K562 (cell line): ENCODE measurements at regions not wholly inside any gene's neighbourhood (a gene's known extent, or its start where the extent isn't known, plus 50 kb on each side); places are given as distances from the start of the nearest gene placed in this dataset.

Source experiments
- ATAC-seq: fragments of 200-7000 bp; cut with Tn5 transposase; 3 replicates; pipeline ENCODE4 v1.9.1; 2020; ENCODE audit warnings: moderate library complexity
- BruUV-seq: library from RNA; stranded (reverse); fragments of 400-500 nt; replicated peaks from 2 replicates; lab custom pipeline; 2021; lab: Mats Ljungman, UMichigan
- CTCF ChIA-PET: fragments of 300-600 bp; formaldehyde crosslinking; extraction: SDS; loops from one replicate; lab custom pipeline; 2021; ENCODE audit warnings: low intra/inter-chr PET ratio; lab: Yijun Ruan, JAX
- POLR2A ChIA-PET: fragments of 300-600, 350-650 bp; sonication (Branson Sonifier 250); formaldehyde crosslinking; extraction: SDS; loops from one replicate; lab custom pipeline; 2021; ENCODE audit warnings: antibody characterized with exemption, inconsistent platforms; lab: Yijun Ruan, JAX
- DNase-seq, 4 experiments: peaks; one replicate each; pipeline versions ENCODE4 v3.0.0 to v3.0.0-alpha.2; 2011 to 2018; ENCODE audit warnings: low spot score in 3 of 4, mixed read lengths in 3 of 4; ENCODE audit errors: extremely low read depth in 1 of 4
- FAIRE-seq: peaks from 2 replicates; lab custom pipeline; 2011; peaks lifted over from hg19 to GRCh38; lab: Jason Lieb, UNC
- H2AFZ ChIP-seq: 2 replicates; pipeline ENCODE4 v1.6.0; 2011; ENCODE audit warnings: low read depth, low read length, control low read depth, inconsistent platforms
- H3K27ac ChIP-seq: fragments of 200-600 bp; 3 replicates; pipeline ENCODE4 v1.8.0; 2011; ENCODE audit warnings: low read depth, mild to moderate bottlenecking, control low read depth, inconsistent platforms, low read length, moderate library complexity, mixed read lengths; ENCODE audit errors: extremely low read depth
- H3K27me3 ChIP-seq, 2 experiments: fragments of 300-600 bp in 1 of 2; 2 replicates in 1 of 2; 3 replicates in 1 of 2; pipeline versions ENCODE4 v1.6.0 to v1.8.0; 2011; ENCODE audit warnings: inconsistent platforms in 2 of 2, low read length in 2 of 2, mild to moderate bottlenecking in 1 of 2, mixed read lengths in 1 of 2, moderate library complexity in 1 of 2; ENCODE audit not compliant: control insufficient read depth in 2 of 2, insufficient read depth in 2 of 2
- H3K36me3 ChIP-seq: fragments of 300-600 bp; 3 replicates; pipeline ENCODE4 v1.8.0; 2011; ENCODE audit warnings: mild to moderate bottlenecking, low read length, inconsistent platforms; ENCODE audit not compliant: control insufficient read depth, insufficient read depth
- H3K4me1 ChIP-seq, 2 experiments: fragments of 200-600 bp in 1 of 2; replicated peaks in 1 of 2; 2 replicates in 1 of 2; 3 replicates in 1 of 2; pipeline versions ENCODE4 v1.5.1 to v1.8.0; 2011; ENCODE audit warnings: inconsistent platforms in 2 of 2, low read length in 2 of 2, mild to moderate bottlenecking in 1 of 2, mixed read lengths in 1 of 2, moderate library complexity in 1 of 2; ENCODE audit not compliant: control insufficient read depth in 2 of 2, insufficient read depth in 2 of 2
- H3K4me2 ChIP-seq: 2 replicates; pipeline ENCODE4 v1.6.1; 2011; ENCODE audit warnings: low read length, control low read depth, inconsistent platforms, mixed read lengths; ENCODE audit not compliant: insufficient read depth
- H3K4me3 ChIP-seq: fragments of 200-600 bp; sonication (generic), shearing (Covaris generic); 2 replicates; pipeline ENCODE4 v1.5.1; 2016; ENCODE audit warnings: control low read depth, inconsistent platforms
- H3K79me2 ChIP-seq: fragments of 200-600 bp; 3 replicates; pipeline ENCODE4 v1.8.0; 2011; ENCODE audit warnings: low read length, inconsistent platforms; ENCODE audit not compliant: control insufficient read depth, insufficient read depth
- H3K9ac ChIP-seq, 2 experiments: 2 replicates each; pipeline versions ENCODE4 v1.6.0 to v1.6.1; 2011; ENCODE audit warnings: low read depth in 2 of 2, low read length in 2 of 2, control low read depth in 1 of 2, inconsistent platforms in 1 of 2, mild to moderate bottlenecking in 1 of 2, mixed read lengths in 1 of 2; ENCODE audit not compliant: insufficient read depth in 1 of 2
- H3K9me1 ChIP-seq: one replicate; pipeline ENCODE4 v1.6.0; 2011; ENCODE audit warnings: inconsistent platforms, mild to moderate bottlenecking, low read length, moderate library complexity; ENCODE audit not compliant: control insufficient read depth, insufficient read depth
- H3K9me3 ChIP-seq: replicated peaks from 2 replicates; pipeline ENCODE4 v1.5.1; 2011; ENCODE audit warnings: low read depth, low read length, inconsistent platforms; ENCODE audit not compliant: control insufficient read depth, insufficient read depth
- H4K20me1 ChIP-seq: replicated peaks from 2 replicates; pipeline ENCODE4 v1.6.1; 2011; ENCODE audit warnings: low read length, inconsistent platforms, mixed read lengths; ENCODE audit not compliant: control insufficient read depth, insufficient read depth
- CBX1 ChIP-seq: sonication (generic); IDR thresholded peaks from 2 replicates; pipeline ENCODE4 v1.6.1; 2016; ENCODE audit warnings: antibody characterized with exemption, low read depth, mild to moderate bottlenecking
- DEAF1 ChIP-seq: fragments of 450-650 bp; formaldehyde crosslinking; IDR thresholded peaks from 2 replicates; pipeline ENCODE4 v1.4.0; 2020; ENCODE audit warnings: mild to moderate bottlenecking, moderate library complexity
- NFIX ChIP-seq: fragments of 250-450 bp; sonication (Bioruptor Pico); IDR thresholded peaks from 2 replicates; pipeline ENCODE4 v1.4.0; 2020; ENCODE audit warnings: low read depth, mild to moderate bottlenecking, moderate library complexity
- PKNOX1 ChIP-seq: fragments of 450-650 bp; IDR thresholded peaks from 2 replicates; pipeline ENCODE4 v1.6.1; 2016
- PPARD ChIP-seq: fragments of 250-450 bp; sonication (Bioruptor Pico); IDR thresholded peaks from 2 replicates; pipeline ENCODE4 v1.8.0; 2022; ENCODE audit warnings: inconsistent platforms, mild to moderate bottlenecking, moderate library complexity
- SIN3A ChIP-seq, 2 experiments: fragments of 150-350 bp in 1 of 2; IDR thresholded peaks; 2 replicates each; pipeline ENCODE4 v1.6.1; 2011 to 2016; ENCODE audit warnings: borderline replicate concordance in 2 of 2, low read depth in 2 of 2, low read length in 2 of 2, mild to moderate bottlenecking in 2 of 2, moderate library complexity in 2 of 2; ENCODE audit not compliant: control insufficient read depth in 1 of 2
- TAF1 ChIP-seq: IDR thresholded peaks from 2 replicates; pipeline ENCODE4 v1.6.1; 2011; ENCODE audit warnings: mild to moderate bottlenecking, low read length, moderate library complexity; ENCODE audit not compliant: insufficient read depth, control insufficient read depth, severe bottlenecking; ENCODE audit errors: extremely low read depth
- ZC3H4 ChIP-seq: sonication (generic); formaldehyde crosslinking; IDR thresholded peaks from 2 replicates; pipeline ENCODE4 v1.9.0; 2021; ENCODE audit warnings: missing genetic modification reagents, borderline replicate concordance
- whole genome bisulfite sequencing: fragments of 100-300 bp; shearing (Covaris generic); methylation state at CpG from one replicate; pipeline ENCODE4 v1.1.6; 2016; ENCODE audit warnings: low coverage, mixed read lengths; ENCODE audit not compliant: insufficient coverage; ENCODE audit errors: missing lambda C conversion rate; 5-methylcytosine and 5-hydroxymethylcytosine counted together
- in situ Hi-C: fragments of 300-500 bp; cut with MboI; formaldehyde crosslinking; loops from 4 replicates; pipeline ENCODE4 v1.15.0; 2018; ENCODE audit warnings: inconsistent platforms, mixed read lengths
- intact Hi-C: fragments of 100-400 bp; cut with micrococcal nuclease; formaldehyde crosslinking; loops from 2 replicates; pipeline ENCODE4 v1.14.2; 2022

GRCh38 chr14:76964695-76965094, 63.8 kb downstream of the IRF2BPL start:
- BruUV-seq, result no TSS peak
- Histone ChIP-seq H3K36me3 (no peaks in the 10 kb centered on the region), H3K4me3 (no peak overlapping the region), H3K9me1 (no peaks in the 10 kb centered on the region), H4K20me1 (no peaks in the 10 kb centered on the region), H3K4me1 (peaks cover 25 to 33% of the 10 kb centered on the region in 2 experiments), H2AFZ (0 out of 2 replicates have a peak overlapping the region, but pooled peaks have one; percentile 33), H3K27me3 (no peaks in the 10 kb centered on the region), H3K27ac (no peak overlapping the region), H3K9me3 (no peaks in the 10 kb centered on the region), H3K4me2 (no peak overlapping the region), H3K9ac (peak overlapping the region in 1 of 2 experiments; percentile 79; a peak in 2 of 4 replicates), H3K79me2 (no peaks in the 10 kb centered on the region)
- ChIA-PET CTCF (no interaction called here), POLR2A (no interaction called here)
- DNase-seq (no peak), ATAC-seq (peak; percentile 32; the same call in 2 of the 3 replicates), FAIRE-seq (no peak)
- in situ Hi-C loops, result loop anchor here (5.0 kb wide), 2 partner anchors 48 to 98 kb away; no protein-coding TSS in a partner anchor
- WGBS, result 49% methylated on average over 3 of the region's 5 CpGs
- intact Hi-C loops, result loop anchor here (5.0 kb wide), 2 partner anchors 63 to 78 kb away; partner anchors contain the start of gene IRF2BPL
- TF ChIP-seq PKNOX1 (peak; percentile 25; the same call in 1 of the 2 replicates), ZC3H4 (CRISPR knock-in tag) (no peak), DEAF1 (no peak), PPARD (CRISPR knock-in tag) (no peak), SIN3A (IDR thresholded peaks at IDR 0.05; ENCODE audit: borderline replicate concordance in 2 of 2, control insufficient read depth in 1 of 2, low read depth in 2 of 2, low read length in 2 of 2) (no peak), TAF1 (no peak), NFIX (no peak), CBX1 (no peak)
